H1 (cell line): ENCODE measurements at regions not wholly inside any gene's neighbourhood (a gene's known extent, or its start where the extent isn't known, plus 50 kb on each side); places are given as distances from the start of the nearest gene placed in this dataset.

Experiments
- NANOG ChIP-seq: IDR thresholded peaks from 2 replicates; pipeline ENCODE4 v1.6.1; 2011; ENCODE audit warnings: low read length, low read depth, mild to moderate bottlenecking, inconsistent platforms; ENCODE audit not compliant: insufficient read depth, poor library complexity, severe bottlenecking
- POLR2A ChIP-seq, 2 experiments: IDR thresholded peaks; 1 replicate in 1 of 2; 2 replicates in 1 of 2; pipeline ENCODE4 v1.6.1; 2011; ENCODE audit warnings: low read depth in 2 of 2, low read length in 2 of 2, mild to moderate bottlenecking in 2 of 2; ENCODE audit errors: control extremely low read depth in 1 of 2
- TF ChIP-seq, protein P1 (sequence below): fragments of 300-600 bp; sonication (generic); IDR thresholded peaks from 2 replicates; pipeline ENCODE4 v1.7.1; 2012; ENCODE audit warnings: low read length, moderate library complexity, mild to moderate bottlenecking, inconsistent platforms; ENCODE audit not compliant: insufficient replicate concordance

DNA sequence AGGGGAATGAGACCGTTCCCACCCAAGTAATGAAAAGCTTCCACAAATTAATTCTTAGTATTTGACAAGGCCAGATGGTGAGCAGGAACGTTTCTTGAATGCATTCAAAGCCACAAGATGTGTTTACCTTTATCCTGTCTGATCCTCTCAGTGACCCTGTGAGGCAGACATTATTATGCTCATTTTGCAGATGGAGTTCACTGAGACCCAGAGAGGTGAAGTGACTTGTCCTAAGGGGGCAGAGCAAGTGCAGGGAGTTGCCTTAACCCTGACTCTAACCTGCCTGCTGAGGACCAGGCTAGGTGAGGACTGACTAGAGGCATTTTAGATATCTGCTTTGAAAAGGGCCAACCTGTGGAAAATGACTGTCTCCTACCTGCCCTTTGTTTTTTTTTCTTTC, 156.7 kb downstream of the HAPSTR1 start (continued):
- TF ChIP-seq, protein P1, sequence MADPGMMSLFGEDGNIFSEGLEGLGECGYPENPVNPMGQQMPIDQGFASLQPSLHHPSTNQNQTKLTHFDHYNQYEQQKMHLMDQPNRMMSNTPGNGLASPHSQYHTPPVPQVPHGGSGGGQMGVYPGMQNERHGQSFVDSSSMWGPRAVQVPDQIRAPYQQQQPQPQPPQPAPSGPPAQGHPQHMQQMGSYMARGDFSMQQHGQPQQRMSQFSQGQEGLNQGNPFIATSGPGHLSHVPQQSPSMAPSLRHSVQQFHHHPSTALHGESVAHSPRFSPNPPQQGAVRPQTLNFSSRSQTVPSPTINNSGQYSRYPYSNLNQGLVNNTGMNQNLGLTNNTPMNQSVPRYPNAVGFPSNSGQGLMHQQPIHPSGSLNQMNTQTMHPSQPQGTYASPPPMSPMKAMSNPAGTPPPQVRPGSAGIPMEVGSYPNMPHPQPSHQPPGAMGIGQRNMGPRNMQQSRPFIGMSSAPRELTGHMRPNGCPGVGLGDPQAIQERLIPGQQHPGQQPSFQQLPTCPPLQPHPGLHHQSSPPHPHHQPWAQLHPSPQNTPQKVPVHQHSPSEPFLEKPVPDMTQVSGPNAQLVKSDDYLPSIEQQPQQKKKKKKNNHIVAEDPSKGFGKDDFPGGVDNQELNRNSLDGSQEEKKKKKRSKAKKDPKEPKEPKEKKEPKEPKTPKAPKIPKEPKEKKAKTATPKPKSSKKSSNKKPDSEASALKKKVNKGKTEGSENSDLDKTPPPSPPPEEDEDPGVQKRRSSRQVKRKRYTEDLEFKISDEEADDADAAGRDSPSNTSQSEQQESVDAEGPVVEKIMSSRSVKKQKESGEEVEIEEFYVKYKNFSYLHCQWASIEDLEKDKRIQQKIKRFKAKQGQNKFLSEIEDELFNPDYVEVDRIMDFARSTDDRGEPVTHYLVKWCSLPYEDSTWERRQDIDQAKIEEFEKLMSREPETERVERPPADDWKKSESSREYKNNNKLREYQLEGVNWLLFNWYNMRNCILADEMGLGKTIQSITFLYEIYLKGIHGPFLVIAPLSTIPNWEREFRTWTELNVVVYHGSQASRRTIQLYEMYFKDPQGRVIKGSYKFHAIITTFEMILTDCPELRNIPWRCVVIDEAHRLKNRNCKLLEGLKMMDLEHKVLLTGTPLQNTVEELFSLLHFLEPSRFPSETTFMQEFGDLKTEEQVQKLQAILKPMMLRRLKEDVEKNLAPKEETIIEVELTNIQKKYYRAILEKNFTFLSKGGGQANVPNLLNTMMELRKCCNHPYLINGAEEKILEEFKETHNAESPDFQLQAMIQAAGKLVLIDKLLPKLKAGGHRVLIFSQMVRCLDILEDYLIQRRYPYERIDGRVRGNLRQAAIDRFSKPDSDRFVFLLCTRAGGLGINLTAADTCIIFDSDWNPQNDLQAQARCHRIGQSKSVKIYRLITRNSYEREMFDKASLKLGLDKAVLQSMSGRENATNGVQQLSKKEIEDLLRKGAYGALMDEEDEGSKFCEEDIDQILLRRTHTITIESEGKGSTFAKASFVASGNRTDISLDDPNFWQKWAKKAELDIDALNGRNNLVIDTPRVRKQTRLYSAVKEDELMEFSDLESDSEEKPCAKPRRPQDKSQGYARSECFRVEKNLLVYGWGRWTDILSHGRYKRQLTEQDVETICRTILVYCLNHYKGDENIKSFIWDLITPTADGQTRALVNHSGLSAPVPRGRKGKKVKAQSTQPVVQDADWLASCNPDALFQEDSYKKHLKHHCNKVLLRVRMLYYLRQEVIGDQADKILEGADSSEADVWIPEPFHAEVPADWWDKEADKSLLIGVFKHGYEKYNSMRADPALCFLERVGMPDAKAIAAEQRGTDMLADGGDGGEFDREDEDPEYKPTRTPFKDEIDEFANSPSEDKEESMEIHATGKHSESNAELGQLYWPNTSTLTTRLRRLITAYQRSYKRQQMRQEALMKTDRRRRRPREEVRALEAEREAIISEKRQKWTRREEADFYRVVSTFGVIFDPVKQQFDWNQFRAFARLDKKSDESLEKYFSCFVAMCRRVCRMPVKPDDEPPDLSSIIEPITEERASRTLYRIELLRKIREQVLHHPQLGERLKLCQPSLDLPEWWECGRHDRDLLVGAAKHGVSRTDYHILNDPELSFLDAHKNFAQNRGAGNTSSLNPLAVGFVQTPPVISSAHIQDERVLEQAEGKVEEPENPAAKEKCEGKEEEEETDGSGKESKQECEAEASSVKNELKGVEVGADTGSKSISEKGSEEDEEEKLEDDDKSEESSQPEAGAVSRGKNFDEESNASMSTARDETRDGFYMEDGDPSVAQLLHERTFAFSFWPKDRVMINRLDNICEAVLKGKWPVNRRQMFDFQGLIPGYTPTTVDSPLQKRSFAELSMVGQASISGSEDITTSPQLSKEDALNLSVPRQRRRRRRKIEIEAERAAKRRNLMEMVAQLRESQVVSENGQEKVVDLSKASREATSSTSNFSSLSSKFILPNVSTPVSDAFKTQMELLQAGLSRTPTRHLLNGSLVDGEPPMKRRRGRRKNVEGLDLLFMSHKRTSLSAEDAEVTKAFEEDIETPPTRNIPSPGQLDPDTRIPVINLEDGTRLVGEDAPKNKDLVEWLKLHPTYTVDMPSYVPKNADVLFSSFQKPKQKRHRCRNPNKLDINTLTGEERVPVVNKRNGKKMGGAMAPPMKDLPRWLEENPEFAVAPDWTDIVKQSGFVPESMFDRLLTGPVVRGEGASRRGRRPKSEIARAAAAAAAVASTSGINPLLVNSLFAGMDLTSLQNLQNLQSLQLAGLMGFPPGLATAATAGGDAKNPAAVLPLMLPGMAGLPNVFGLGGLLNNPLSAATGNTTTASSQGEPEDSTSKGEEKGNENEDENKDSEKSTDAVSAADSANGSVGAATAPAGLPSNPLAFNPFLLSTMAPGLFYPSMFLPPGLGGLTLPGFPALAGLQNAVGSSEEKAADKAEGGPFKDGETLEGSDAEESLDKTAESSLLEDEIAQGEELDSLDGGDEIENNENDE = no peak
- TF ChIP-seq POLR2A (IDR thresholded peaks at IDR 0.05; ENCODE audit: control extremely low read depth in 1 of 2, low read depth in 2 of 2, low read length in 2 of 2) (no peak), NANOG (no peak)
